ENCODE measurements at regions not wholly inside any gene's neighbourhood (a gene's known extent, or its start where the extent isn't known, plus 50 kb on each side); places are given as distances from the start of the nearest gene placed in this dataset.
"Not testable (repeated sequence)": the region's sequence is repeated elsewhere in the genome, so short reads cannot be mapped to it uniquely, and the experiment has no call there.

GRCh38 chr4:36601864-36602495, 320.6 kb downstream of the DTHD1 start:
- no peak for DNase-seq
- no peak for TF ChIP-seq CTCF (IDR thresholded peaks at IDR 0.05)
- Mint-ChIP-seq H3K36me3 (ENCODE audit: low read depth) (no peaks in the 10 kb centered on the region), H3K9me3 (no peaks in the 10 kb centered on the region), H3K4me3 (no peak overlapping the region), H3K27me3 (ENCODE audit: low read depth, poor library complexity) (no peaks in the 10 kb centered on the region), H3K27ac (no peak overlapping the region), H3K4me1 (no peaks in the 10 kb centered on the region)

GRCh38 chr4:36609661-36610060, 328.2 kb downstream of the DTHD1 start:
- no peak for TF ChIP-seq CTCF (IDR thresholded peaks at IDR 0.05)
- Mint-ChIP-seq H3K4me1 (no peaks in the 10 kb centered on the region), H3K27ac (no peak overlapping the region), H3K36me3 (ENCODE audit: low read depth) (no peaks in the 10 kb centered on the region), H3K27me3 (ENCODE audit: low read depth, poor library complexity) (no peaks in the 10 kb centered on the region), H3K9me3 (peaks cover 4% of the 10 kb centered on the region), H3K4me3 (no peak overlapping the region)
- no peak for DNase-seq

GRCh38 chr4:36610628-36611027, 329.2 kb downstream of the DTHD1 start:
- H3K4me3 Mint-ChIP-seq: no peak overlapping the region
- no peak for TF ChIP-seq CTCF (IDR thresholded peaks at IDR 0.05)
- H3K27ac Mint-ChIP-seq: no peak overlapping the region
- H3K27me3 Mint-ChIP-seq (ENCODE audit: low read depth, poor library complexity): peaks cover 4% of the 10 kb centered on the region
- DNase-seq: no peak
- no peaks in the 10 kb centered on the region for H3K36me3 Mint-ChIP-seq (ENCODE audit: low read depth)
- no peaks in the 10 kb centered on the region for H3K4me1 Mint-ChIP-seq
- H3K9me3 Mint-ChIP-seq: peaks cover 4% of the 10 kb centered on the region

GRCh38 chr4:36613142-36613541, 331.7 kb downstream of the DTHD1 start:
- H3K4me3 Mint-ChIP-seq; H3K9me3 Mint-ChIP-seq; H3K27me3 Mint-ChIP-seq (ENCODE audit: low read depth, poor library complexity); H3K4me1 Mint-ChIP-seq; DNase-seq; H3K36me3 Mint-ChIP-seq (ENCODE audit: low read depth); H3K27ac Mint-ChIP-seq: not testable (repeated sequence)

- no peak for DNase-seq
- no peak overlapping the region for H3K4me3 Mint-ChIP-seq
- no peak for TF ChIP-seq CTCF (IDR thresholded peaks at IDR 0.05)
Measured at GRCh38 chr4:36614011-36614410, 332.6 kb downstream of the DTHD1 start.

GRCh38 chr4:36618102-36618501, 336.7 kb downstream of the DTHD1 start:
- no peaks in the 10 kb centered on the region for H3K4me1 Mint-ChIP-seq
- no peak overlapping the region for H3K4me3 Mint-ChIP-seq
- H3K27me3 Mint-ChIP-seq (ENCODE audit: low read depth, poor library complexity): peaks cover 4% of the 10 kb centered on the region
- no peak overlapping the region for H3K27ac Mint-ChIP-seq
- DNase-seq: no peak
- no peak for TF ChIP-seq CTCF (IDR thresholded peaks at IDR 0.05)
- no peaks in the 10 kb centered on the region for H3K36me3 Mint-ChIP-seq (ENCODE audit: low read depth)
- H3K9me3 Mint-ChIP-seq: no peaks in the 10 kb centered on the region

More at GRCh38 chr4:36614011-36614410, 332.6 kb downstream of the DTHD1 start:
- H3K27me3 Mint-ChIP-seq (ENCODE audit: low read depth, poor library complexity): peaks cover 4% of the 10 kb centered on the region
- peaks cover 4% of the 10 kb centered on the region for H3K9me3 Mint-ChIP-seq
- no peaks in the 10 kb centered on the region for H3K4me1 Mint-ChIP-seq
- H3K27ac Mint-ChIP-seq: no peak overlapping the region
- H3K36me3 Mint-ChIP-seq (ENCODE audit: low read depth): no peaks in the 10 kb centered on the region
